NCI-H2107 (cell line): ENCODE measurements at regions not wholly inside any gene's neighbourhood (a gene's known extent, or its start where the extent isn't known, plus 50 kb on each side); places are given as distances from the start of the nearest gene placed in this dataset.

Experiments used
- DNase-seq: peaks from one replicate; lab custom pipeline; 2025; lab: John Stamatoyannopoulos, UW

DNA sequence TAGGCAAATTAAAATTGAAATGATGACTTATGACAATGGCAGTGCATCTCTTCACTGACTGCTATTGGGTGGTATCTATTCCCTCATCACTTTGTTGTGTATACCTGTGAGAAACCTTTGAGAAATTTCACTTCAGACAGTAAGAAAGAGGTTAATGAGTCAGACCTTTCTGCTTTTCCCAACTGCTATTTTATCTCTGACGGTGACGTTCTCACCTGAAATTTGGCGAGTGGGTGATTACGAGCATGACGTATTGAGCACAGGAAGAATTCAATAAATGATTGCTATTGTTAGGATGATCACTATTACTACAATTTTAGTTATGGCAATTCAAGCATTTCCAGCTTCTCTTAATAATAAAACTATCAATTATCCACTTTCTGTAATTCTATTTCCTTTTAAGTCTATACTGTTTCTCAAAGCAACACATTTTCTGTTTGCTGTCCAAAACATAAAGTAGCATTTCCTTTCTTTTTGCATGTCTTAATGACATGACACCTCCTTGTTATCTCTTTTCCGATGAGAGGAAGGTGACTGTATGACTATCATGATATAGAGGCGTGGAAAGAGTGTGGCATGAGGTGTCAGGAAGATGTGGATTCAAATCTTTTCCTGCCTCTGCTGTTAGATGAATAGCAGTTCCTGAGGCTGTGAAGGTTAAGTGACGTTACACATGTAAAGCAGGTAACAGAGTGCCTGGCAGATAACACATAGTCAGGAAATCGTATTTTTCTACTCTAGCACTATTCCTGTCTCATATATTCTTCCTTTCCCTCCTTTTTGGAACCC lies 504.9 kb upstream of the SEMA6D start:
- DNase-seq, result no peak

DNA sequence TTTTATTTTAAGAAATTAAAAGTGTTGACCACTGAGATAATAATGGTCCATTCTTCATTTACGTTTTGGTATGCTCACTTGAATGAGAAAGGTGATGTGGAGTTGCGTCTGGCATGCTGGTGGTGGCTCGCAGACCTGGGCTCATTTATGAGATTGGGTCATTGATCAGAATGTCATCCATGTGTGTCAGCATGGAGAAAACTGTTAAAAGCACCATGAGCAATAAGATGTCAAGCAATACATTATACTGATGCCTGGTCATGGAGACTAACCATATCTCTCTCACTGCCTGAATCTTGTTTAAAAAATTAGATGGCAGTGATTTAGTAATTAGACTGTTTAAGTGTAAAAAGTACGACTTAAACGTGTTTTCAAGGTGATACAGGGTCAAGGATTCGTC lies 503.4 kb upstream of the SEMA6D start:
- DNase-seq, result no peak

DNA sequence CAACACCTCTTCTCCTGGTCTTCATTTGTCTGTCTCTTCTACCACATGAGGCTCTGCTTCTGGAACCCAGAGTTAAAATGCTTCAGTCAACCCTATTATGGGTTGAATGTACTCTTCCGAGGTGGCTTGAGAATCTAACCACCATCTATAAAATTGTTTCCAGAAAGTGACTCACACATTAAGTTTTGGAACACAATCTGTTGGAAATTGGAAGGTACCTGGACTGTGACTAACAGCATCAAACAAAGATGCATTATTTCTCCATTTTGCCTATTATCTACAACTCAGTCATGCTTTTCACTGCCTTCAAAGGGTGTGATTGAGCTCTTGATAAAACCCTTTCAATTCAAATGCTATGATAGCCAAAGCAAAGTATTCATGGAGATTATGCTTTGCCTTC lies 499.0 kb upstream of the SEMA6D start:
- no peak for DNase-seq

DNA sequence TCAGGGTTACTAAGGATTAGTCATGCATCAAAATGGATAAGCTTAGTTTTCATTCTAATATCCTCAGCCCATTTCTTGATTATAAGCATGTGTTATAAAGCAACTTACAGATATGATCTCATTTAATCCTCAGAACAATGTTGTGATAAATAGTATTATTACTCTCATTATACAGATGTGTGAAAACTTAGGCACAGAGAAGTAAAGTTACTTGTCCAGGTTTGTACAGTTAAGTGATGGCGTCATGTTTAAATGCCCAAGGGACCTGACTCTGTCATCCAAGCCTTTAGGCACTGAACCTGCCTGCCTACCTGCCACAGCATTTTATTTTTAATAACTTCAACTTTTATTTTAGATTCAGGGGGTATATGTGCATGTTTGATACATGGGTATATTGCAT lies 472.9 kb upstream of the SEMA6D start:
- no peak for DNase-seq

DNA sequence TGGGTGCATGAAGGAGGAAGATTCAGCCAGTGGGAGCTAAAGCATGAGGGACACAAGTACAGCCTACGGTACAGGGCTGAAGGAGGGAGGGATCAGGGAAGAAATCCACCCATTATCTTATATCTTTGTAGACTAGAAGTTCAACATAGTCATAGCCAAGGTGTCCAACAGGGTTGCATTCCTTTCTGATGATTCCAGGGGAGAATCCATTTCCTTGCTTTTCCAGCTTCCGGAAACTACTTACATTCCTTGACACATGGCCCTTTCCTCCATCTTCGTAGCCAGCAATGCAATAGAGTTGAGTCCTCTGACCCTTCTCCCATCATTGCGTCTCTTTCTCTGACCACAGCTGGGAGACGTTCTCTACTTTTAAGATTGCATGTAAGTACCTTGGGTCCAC lies 471.0 kb upstream of the SEMA6D start:
- no peak for DNase-seq

DNA sequence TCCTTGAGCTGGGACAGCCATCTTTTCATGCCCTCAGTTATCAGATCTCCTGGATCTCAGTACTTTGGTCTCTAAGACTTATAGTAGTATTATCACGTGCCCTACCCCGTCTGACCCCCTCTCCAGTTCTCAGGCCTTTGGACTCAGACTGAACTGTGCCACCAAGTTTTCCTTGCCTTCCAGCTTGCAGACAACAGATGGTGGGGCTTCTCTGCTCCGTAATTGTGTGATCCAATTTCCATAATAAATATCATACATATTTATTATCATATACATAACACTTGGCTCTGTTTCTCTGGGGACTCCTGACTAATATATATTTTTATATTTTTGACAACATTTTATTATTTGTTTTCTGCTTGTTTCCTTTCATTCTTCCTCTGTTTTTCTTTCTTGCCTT lies 458.8 kb upstream of the SEMA6D start:
- no peak for DNase-seq

DNA sequence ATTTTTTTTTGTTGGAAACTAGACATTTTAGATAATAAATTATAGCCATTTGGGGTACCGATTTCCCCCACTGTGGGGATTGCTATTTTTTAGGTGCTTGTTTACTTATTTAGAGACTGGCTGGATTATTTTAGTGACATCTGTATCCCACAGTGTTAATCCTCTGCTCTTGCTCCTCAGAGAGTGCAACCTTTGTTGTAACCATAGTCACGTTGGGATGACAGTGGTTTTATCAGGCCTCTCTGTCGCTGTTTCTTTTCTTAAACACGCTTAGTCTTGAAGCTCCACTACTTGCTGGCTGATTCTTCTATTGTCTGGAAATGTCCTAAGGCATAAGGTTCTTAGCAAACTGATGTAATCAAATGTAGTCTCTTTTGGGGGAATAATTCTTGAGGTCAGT lies 451.6 kb upstream of the SEMA6D start:
- no peak for DNase-seq

DNA sequence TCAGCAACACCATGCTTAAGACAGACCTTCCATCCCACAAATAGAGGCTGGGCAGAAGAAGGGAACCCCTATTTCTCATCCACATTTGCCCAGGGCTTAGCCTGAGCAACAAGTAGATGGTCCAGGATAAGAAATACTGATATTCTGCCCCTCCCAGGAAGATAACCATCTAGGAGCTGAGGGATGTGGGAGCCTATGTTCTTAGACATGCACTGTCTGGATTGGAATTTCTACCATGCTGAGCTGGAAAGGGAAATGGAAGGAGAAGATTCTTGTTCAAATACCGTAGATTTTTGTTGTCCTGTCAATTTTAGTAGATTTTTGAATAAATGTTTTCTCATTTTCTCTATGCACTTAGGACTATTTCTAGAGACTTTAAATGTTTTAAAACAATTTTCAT lies 450.7 kb upstream of the SEMA6D start:
- no peak for DNase-seq

DNA sequence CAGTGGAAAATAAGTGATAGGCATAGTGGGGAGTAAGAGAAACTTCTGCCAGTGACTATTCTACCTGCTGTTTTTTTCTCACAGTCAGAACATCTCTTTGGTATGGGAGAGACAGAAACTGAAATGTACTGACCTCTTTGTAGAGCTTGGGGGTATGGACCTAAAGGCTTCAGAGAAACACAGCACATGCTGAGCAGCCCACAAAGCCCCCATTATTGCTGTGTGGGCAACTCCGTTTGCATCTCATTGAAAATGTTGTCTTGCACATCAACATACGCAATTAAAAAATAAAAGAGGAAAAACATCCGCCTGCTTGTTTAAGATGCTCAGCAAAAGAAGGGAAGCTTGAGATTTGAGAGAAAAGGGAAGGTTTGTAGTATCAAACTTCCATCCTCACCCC lies 443.4 kb upstream of the SEMA6D start:
- no peak for DNase-seq

DNA sequence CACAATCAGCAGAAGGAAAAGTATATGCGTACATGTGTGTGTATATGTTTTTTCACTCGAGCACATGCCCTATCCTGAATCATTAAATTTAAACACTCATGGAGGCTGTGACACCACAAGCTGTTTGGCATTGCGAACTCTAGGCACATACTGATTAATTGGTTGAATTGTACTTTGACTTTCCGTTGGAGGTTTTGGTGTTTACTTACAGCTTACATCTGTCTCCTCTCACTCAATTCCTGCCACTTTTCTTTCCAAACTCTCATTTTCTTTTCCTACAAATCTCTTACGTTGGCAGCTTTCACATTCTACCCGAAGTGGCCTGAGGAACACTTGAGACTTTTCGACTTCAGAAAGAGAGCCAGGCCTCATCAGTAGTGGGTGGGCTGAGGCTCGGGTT lies 434.1 kb upstream of the SEMA6D start:
- no peak for DNase-seq

DNA sequence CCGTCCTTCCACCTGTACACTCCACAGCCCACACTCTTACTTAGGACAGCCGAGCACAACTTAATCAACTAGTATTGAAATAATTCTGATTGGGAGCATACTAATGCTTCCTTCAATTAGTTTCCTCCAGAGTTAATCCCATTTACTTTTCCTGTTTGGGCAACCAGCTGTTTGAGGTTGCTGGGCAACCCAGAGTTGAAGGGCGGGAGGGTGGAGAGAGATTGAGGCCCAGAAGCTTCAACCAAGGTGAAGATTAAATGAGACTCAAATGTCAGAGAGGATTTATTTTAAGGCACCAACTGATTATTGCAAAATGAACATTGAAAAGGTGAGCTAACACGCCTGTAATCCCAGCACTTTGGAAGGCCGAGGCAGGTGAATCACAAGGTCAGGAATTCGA lies 428.5 kb upstream of the SEMA6D start:
- no peak for DNase-seq

DNA sequence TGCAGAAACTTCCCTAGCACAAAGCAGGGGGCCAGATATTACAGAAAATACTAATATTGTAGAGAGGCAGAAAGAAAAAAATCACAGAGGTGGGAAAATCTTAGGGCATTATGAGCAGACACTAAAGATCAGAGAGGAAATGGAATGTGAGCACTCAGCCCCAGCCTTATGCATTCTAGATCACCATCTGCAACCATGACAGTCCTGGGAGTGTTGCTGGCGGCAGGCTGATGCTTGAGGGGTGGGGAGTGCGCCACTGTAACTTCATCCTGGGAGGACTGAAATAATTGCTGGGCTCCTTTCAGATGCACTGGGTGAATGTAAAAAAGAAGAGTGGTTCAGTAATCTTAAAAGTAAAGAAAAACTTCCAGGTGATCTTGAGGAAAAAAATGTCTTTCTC lies 427.6 kb upstream of the SEMA6D start:
- no peak for DNase-seq

DNA sequence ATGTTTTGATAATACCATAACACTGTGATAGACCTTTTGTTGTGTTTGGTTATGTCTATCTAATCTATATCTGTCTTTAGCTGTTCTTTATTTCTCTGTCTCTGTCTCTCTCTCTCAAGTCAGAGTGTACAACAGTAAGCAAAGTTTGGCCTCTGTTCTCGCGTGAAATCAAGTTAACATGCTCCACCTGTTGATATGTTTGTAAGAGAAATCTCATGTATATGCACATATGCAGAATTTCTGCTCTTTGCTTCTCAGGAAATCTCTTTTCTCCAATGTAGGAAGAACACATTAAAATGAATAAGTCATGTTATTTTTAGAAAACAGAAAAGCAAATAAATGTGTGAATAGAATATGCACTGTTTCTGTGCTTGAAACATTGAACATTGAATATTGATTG lies 425.5 kb upstream of the SEMA6D start:
- DNase-seq, result no peak

DNA sequence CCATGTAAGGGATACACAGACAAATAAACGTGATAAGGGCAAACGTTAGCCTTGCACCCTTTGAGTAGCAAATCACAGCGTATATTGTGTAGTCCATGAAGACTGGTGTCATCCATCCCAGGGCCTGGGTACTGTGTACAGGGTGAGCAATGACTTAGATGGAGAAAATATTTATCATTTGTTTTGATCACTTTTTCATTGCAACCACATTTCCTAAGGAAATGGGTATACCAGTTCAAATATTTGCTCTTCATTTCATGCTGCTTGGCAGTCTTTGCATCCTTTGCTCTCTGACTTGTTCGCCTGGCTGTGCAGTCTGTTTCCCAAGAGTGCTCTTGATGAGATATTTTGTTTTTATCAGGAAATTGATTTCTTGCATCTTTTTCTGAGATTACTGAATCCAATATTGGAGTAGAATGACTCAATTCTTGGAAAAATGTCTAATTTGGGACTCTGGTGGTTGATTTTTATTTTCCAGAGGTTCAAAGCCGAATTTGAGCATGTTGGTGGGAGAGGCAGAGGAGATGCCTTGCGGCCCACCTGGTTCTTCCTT lies 424.6 kb upstream of the SEMA6D start:
- DNase-seq, result no peak

DNA sequence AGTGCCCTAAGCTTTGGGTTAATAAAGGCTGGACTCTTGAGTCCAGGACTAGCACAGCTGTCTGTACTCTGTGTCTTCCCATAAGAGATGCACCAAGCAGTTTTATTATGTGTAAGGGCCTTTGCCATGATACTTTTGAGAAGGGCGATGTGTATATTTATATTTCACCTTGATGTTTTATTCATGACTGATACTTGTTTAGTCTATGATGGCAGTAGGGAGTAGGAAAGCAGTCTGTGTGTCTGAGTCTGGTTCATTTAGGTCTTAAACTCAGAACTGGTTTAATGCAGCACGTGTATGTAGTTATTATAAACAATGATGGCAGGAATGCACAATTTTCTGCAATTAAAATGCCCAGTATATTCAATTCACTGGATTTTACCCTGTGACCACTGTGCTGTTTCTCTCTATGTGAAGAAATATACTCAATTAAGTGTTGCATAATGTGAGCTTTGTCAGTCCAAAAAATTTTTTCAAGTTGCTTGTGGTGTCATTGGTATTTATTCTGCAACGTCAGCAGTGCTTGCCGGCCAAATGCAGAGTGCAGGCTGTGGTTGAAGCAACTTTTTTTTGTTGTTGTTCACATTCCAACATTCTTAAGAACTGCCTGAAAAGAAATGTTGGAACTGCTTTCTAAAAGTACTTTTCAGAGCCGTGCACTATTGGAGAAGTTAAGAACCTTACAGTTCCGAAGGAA lies 423.7 kb upstream of the SEMA6D start:
- no peak for DNase-seq

DNA sequence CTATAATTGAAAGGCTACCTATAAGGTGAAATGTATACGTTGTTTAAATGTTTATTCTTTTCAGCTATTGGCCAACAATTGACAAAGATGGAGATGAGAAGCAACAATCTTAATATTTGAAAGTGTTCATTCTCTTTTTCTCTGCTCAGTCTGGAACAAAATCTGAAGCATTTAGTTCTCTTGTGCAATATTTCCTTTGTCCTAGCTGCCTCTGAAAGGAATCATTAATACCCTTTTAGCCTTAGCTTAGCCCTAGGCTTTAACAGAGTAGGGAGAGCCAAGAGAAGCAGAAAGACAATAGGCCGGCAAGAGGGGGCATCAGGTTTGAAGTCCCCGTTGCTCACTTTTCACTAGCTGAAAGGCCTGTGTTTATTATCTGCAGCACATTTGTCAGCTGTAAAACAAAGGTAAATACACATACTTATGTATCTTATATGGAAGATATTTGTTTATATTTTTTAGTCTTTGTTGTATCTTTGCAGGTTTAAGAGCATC lies 422.5 kb upstream of the SEMA6D start:
- no peak for DNase-seq

DNA sequence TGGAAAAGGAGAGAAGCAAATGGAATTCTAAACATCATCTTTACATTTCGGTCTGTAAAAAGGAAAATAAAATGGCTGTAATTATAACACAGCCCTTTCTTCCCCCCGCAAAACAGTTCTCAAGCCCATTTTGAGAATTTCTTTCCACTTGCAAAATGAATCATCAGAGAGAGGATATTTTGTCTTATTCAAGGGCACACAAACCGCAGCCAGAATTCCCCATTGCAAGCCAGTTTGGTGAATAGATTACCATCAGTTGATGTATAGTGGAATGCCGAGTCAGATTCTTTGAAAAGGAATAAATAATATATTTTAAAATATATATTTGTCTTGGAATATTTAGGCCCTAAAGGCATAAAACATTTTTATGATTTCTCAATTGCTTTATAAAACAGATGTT lies 420.4 kb upstream of the SEMA6D start:
- DNase-seq, result no peak

DNA sequence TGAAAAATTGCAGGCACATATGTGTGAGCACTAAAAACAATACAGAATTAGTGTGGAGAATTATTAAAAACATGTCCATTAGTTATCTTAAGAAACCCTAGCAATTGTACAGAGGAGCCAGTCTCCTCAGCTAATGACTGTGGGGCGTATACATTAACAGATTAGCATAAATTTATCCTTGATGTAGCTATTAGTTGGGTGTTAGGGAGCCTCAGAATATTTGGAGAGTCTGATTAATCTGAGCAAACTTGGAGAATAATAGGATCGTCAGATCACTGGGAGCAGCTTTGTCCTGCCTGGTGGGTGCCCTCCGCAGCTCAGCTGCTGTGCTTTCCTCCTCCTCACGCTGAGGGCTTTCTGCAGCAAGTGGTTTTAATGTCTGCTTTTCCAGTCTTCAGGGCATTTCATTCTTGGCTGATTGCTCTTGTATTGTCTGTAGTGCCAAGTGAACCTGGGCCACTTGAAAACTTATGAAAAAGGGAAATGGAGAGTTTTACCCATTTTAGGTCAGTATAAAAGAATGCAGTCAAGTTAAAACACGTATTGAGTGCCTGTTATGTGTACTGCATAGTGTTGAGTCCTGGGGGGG lies 417.4 kb upstream of the SEMA6D start:
- no peak for DNase-seq

DNA sequence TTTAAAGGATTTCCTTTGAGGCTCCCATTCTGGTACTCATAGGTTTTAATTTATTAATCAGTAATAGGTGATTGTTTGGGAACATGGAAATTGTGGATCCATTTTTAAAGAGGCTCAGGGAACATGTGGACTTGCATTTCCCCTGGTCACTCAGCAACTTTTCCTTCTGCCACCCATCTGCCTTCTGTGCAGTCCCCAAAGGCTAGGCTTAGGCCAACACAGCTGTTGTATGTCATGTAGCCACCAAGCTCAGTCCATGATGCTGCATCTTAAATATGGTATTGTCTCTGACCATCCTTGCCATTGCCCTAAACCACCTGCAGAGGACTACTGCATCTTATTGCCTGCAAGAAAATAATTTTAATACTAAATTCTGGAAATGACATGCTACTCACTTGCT lies 416.7 kb upstream of the SEMA6D start:
- DNase-seq, result no peak

DNA sequence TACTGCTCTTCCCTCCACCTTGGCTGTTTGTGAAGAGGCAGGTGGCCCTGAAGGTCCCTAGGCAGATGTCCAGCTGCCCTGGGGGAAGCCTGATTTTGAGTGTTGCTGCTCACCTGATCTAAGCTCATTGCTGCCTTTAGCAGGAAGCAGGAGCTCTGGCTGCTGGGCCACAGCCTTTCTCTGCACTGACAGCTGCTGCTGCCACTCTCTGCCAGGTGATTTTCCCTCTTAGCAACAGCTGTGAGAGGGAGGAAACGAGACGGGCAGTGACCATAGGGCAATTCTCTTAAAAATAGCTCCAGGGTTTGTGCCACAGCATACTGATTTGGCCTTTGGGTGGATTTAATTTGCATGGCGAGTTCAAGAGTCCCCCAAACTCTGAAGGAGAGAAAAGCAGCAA lies 415.8 kb upstream of the SEMA6D start:
- DNase-seq, result no peak

DNA sequence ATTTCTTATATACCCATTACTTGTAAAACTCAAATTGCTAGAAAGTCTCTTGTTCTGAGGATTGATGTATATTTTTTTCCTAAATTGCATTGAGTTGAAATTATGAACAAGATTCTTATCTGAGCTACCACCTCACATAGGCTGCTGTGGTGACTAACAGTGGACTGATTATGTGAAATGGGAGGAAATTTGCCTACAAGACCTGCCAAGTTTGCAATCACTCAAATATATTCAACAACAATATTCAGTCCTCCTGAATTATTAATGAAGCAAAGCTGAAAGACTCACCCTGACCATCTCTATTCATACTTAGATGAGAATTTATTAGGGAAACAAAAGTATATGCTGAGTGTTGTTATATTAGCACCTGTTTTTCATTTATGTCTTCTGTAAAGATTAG lies 412.6 kb upstream of the SEMA6D start:
- DNase-seq, result no peak

DNA sequence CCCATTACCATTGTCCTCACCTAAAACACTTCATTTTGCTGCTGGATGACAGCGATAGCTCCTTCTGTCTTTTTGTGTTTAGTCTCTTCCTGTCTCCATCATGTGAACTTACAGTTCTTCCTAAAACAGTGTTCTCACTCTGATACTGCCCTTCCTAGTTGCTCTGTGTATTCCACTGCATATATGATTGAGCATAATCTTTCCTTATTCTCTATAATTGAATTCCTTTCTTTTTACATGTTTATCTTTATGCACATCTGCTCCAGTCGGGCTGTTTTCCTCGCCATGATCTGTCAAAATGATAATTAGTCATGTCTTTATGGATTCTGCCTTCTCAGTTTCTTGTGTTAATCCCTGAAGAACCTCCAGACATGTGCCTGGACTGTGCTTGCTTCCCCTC lies 405.1 kb upstream of the SEMA6D start:
- no peak for DNase-seq
